DND-41 (cell line): ENCODE measurements at regions not wholly inside any gene's neighbourhood (a gene's known extent, or its start where the extent isn't known, plus 50 kb on each side); places are given as distances from the start of the nearest gene placed in this dataset.

Experiments
- ATAC-seq: fragments of 200-7000 bp; cut with Tn5 transposase; 3 replicates; pipeline ENCODE4 v1.9.1; 2021; ENCODE audit warnings: low read depth; ENCODE audit not compliant: insufficient read depth
- DNase-seq: peaks from one replicate; pipeline ENCODE4 v3.0.0-alpha.2; 2020
- H2AFZ ChIP-seq: 2 replicates; pipeline ENCODE4 v1.6.0; 2012; ENCODE audit warnings: low read depth, low read length
- H3K27ac ChIP-seq: 2 replicates; pipeline ENCODE4 v1.5.1; 2012; ENCODE audit warnings: low read length, inconsistent platforms
- H3K27me3 ChIP-seq: fragments of 200-600 bp; sonication (generic); 2 replicates; pipeline ENCODE4 v1.6.0; 2012; ENCODE audit warnings: low read length, mild to moderate bottlenecking, inconsistent platforms; ENCODE audit not compliant: insufficient read depth, poor library complexity
- H3K36me3 ChIP-seq: 2 replicates; pipeline ENCODE4 v1.5.1; 2012; ENCODE audit warnings: low read length, inconsistent platforms; ENCODE audit not compliant: insufficient read depth
- H3K4me1 ChIP-seq: 2 replicates; pipeline ENCODE4 v1.5.1; 2012; ENCODE audit warnings: mild to moderate bottlenecking, low read length; ENCODE audit not compliant: insufficient read depth
- H3K4me2 ChIP-seq: 2 replicates; pipeline ENCODE4 v1.6.0; 2012; ENCODE audit warnings: mild to moderate bottlenecking, moderate library complexity, low read length, inconsistent platforms; ENCODE audit not compliant: insufficient read depth
- H3K4me3 ChIP-seq, 2 experiments: fragments of 200-600 bp in 1 of 2; shearing (Covaris generic) in 1 of 2; 2 replicates each; pipeline ENCODE4 v1.5.1; 2012 to 2016; ENCODE audit warnings: inconsistent platforms in 2 of 2, low read length in 2 of 2, mild to moderate bottlenecking in 2 of 2, low read depth in 1 of 2, moderate library complexity in 1 of 2
- H3K79me2 ChIP-seq: 2 replicates; pipeline ENCODE4 v1.6.0; 2012; ENCODE audit warnings: low read length, inconsistent platforms; ENCODE audit not compliant: insufficient read depth
- H3K9ac ChIP-seq: 2 replicates; pipeline ENCODE4 v1.6.0; 2012; ENCODE audit warnings: low read depth, mild to moderate bottlenecking, inconsistent platforms, low read length, moderate library complexity
- H3K9me3 ChIP-seq: 2 replicates; pipeline ENCODE4 v1.5.1; 2012; ENCODE audit warnings: low read length, moderate library complexity, mild to moderate bottlenecking, inconsistent platforms; ENCODE audit not compliant: insufficient read depth, severe bottlenecking
- H4K20me1 ChIP-seq: 2 replicates; pipeline ENCODE4 v1.6.0; 2012; ENCODE audit warnings: low read length; ENCODE audit not compliant: insufficient read depth
- EZH2 ChIP-seq: IDR thresholded peaks from 3 replicates; pipeline ENCODE4 v1.6.1; 2012; ENCODE audit warnings: borderline replicate concordance, low read depth, mild to moderate bottlenecking, moderate library complexity, low read length, inconsistent platforms; ENCODE audit not compliant: severe bottlenecking
- TF ChIP-seq, protein P1 (sequence below): IDR thresholded peaks from 2 replicates; pipeline ENCODE4 v1.5.1; 2012; ENCODE audit warnings: borderline replicate concordance, low read length, moderate library complexity, mild to moderate bottlenecking; ENCODE audit not compliant: poor library complexity, severe bottlenecking; ENCODE audit errors: extremely low read depth

DNA sequence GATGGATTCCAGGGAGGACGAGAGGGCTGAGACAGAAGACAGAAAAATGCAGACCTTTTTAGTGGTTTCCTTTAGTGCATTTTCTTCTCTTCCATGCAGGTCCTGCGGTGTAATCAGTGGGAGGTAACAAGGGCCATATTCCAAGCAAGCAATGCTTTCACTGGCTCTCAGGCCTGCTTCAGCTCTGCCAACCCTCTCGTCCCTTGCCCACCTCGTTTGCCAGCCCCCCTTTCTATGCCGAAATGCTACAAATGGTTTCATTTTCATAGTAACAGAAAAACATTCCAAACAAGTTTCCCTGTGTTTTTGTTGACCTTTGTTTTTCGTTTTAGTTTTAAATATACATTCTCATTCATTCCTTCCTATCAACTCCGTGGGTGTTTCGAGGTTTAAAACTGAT lies 443.1 kb downstream of the TTLL7 start:
- Histone ChIP-seq H3K79me2 (no peaks in the 10 kb centered on the region), H4K20me1 (no peaks in the 10 kb centered on the region), H3K4me2 (no peak overlapping the region), H2AFZ (no peak overlapping the region; the same call in 1 of the 2 replicates), H3K27me3 (no peaks in the 10 kb centered on the region), H3K9ac (no peak overlapping the region), H3K4me3 (no peak overlapping the region), H3K36me3 (no peaks in the 10 kb centered on the region), H3K9me3 (no peaks in the 10 kb centered on the region), H3K4me1 (no peaks in the 10 kb centered on the region), H3K27ac (no peak overlapping the region)
- TF ChIP-seq, protein P1, sequence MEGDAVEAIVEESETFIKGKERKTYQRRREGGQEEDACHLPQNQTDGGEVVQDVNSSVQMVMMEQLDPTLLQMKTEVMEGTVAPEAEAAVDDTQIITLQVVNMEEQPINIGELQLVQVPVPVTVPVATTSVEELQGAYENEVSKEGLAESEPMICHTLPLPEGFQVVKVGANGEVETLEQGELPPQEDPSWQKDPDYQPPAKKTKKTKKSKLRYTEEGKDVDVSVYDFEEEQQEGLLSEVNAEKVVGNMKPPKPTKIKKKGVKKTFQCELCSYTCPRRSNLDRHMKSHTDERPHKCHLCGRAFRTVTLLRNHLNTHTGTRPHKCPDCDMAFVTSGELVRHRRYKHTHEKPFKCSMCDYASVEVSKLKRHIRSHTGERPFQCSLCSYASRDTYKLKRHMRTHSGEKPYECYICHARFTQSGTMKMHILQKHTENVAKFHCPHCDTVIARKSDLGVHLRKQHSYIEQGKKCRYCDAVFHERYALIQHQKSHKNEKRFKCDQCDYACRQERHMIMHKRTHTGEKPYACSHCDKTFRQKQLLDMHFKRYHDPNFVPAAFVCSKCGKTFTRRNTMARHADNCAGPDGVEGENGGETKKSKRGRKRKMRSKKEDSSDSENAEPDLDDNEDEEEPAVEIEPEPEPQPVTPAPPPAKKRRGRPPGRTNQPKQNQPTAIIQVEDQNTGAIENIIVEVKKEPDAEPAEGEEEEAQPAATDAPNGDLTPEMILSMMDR, result no peak
- no peak for TF ChIP-seq EZH2
- ATAC-seq (no peak), DNase-seq (no peak)

DNA sequence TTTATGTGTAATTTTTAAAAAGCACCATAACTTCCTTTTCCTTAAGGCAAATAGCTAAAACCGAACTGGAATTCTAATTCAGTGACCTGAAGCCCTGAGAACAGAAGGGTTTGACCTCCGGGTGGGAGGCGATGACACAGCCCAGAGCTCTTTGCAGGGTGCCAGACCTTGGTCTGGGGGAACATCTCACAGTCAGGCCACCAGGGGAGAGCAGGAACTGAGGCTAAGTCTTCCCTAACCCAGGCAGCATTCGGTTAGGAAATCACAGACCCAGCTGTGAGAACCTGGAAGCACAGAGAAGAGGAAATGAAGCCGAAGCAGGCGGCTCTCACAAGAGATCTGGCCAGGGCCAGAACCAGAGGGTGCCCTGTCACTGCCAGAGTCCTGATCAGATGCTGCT lies 444.8 kb downstream of the TTLL7 start:
- H3K9ac ChIP-seq, result no peak overlapping the region
- no peak overlapping the region for H3K4me3 ChIP-seq
- DNase-seq (no peak), ATAC-seq (no peak)
- H3K79me2 ChIP-seq, result no peaks in the 10 kb centered on the region
- no peaks in the 10 kb centered on the region for H3K9me3 ChIP-seq
- TF ChIP-seq EZH2, result no peak
- TF ChIP-seq, protein P1, result no peak
- H4K20me1 ChIP-seq, result no peaks in the 10 kb centered on the region
- H3K27me3 ChIP-seq, result no peaks in the 10 kb centered on the region
- no peak overlapping the region for H2AFZ ChIP-seq
- no peak overlapping the region for H3K4me2 ChIP-seq
- no peak overlapping the region for H3K27ac ChIP-seq
- H3K4me1 ChIP-seq, result no peaks in the 10 kb centered on the region
- no peaks in the 10 kb centered on the region for H3K36me3 ChIP-seq

DNA sequence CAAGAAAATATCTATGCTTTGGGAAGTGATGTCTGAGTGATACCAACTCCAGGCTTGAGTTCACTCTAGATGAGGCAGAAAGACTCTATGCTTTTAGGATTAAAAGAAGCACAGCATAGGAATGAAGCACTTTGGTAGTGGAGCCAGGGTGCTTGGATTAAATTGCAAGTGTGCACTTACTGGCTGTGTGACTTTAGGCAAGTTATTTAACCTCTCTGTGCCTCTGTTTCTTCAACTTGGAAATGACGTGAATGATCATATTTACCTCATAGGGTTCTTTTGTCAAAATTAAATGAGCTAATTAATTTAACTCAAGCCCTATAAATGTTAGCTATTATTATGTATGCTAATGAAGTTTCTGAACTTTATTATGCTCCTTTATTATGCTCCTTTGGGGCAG lies 446.1 kb downstream of the TTLL7 start:
- H2AFZ ChIP-seq, result no peak overlapping the region
- H3K4me2 ChIP-seq, result no peak overlapping the region
- no peaks in the 10 kb centered on the region for H3K9me3 ChIP-seq
- no peaks in the 10 kb centered on the region for H3K36me3 ChIP-seq
- no peaks in the 10 kb centered on the region for H3K27me3 ChIP-seq
- DNase-seq (no peak), ATAC-seq (no peak)
- H3K9ac ChIP-seq, result no peak overlapping the region
- no peaks in the 10 kb centered on the region for H3K4me1 ChIP-seq
- no peaks in the 10 kb centered on the region for H4K20me1 ChIP-seq
- no peak overlapping the region for H3K27ac ChIP-seq
- TF ChIP-seq, protein P1, result no peak
- no peak for TF ChIP-seq EZH2
- H3K79me2 ChIP-seq, result no peaks in the 10 kb centered on the region
- H3K4me3 ChIP-seq, result no peak overlapping the region

DNA sequence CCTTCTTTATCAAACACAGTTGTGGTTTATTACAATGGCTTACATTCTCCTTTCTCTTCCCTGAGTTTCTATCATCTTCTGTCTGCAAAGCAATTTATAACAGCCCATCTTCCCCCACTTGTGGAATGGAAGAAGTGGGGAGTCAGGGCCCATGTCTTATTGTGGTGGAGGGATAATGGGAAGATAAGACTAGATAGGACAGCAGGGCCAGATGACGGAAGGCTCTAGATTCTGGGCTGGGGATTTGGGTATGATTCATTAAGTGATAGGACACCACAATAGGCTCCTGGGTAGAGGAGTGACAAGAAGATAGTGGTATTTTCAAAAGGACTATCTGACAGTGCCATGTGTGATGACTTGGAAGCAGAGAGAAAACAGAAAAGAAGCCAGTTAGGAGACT lies 450.6 kb downstream of the TTLL7 start:
- no peak overlapping the region for H3K27ac ChIP-seq
- no peaks in the 10 kb centered on the region for H3K79me2 ChIP-seq
- no peaks in the 10 kb centered on the region for H3K36me3 ChIP-seq
- no peaks in the 10 kb centered on the region for H4K20me1 ChIP-seq
- H3K9me3 ChIP-seq, result no peaks in the 10 kb centered on the region
- ATAC-seq (no peak), DNase-seq (no peak)
- no peak overlapping the region for H3K4me3 ChIP-seq
- no peaks in the 10 kb centered on the region for H3K4me1 ChIP-seq
- TF ChIP-seq EZH2, result no peak
- TF ChIP-seq, protein P1, result no peak
- no peaks in the 10 kb centered on the region for H3K27me3 ChIP-seq
- no peak overlapping the region for H2AFZ ChIP-seq
- H3K4me2 ChIP-seq, result no peak overlapping the region
- H3K9ac ChIP-seq, result no peak overlapping the region
